ENCODE measurements at regions not wholly inside any gene's neighbourhood (a gene's known extent, or its start where the extent isn't known, plus 50 kb on each side); places are given as distances from the start of the nearest gene placed in this dataset.

GRCh38 chr11:96520939-96521338 lies 131.1 kb downstream of the JRKL start:
- H3K4me3 Mint-ChIP-seq: no peak overlapping the region
- Histone ChIP-seq H3K27me3 (ENCODE audit: control insufficient read depth, insufficient read depth, low read length) (no peaks in the 10 kb centered on the region), H3K36me3 (ENCODE audit: control insufficient read depth, insufficient read depth, low read length) (no peaks in the 10 kb centered on the region), H3K27ac (ENCODE audit: insufficient read depth, low read length, poor library complexity, severe bottlenecking) (no peak overlapping the region), H3K4me3 (ENCODE audit: low read depth, low read length) (no peak overlapping the region), H3K4me1 (ENCODE audit: control insufficient read depth, insufficient read depth, low read length, poor library complexity, severe bottlenecking) (no peaks in the 10 kb centered on the region), H3K9me3 (ENCODE audit: control insufficient read depth in 2 of 2, low read length in 2 of 2) (no peaks in the 10 kb centered on the region)
- H3K36me3 Mint-ChIP-seq: no peaks in the 10 kb centered on the region
- no peaks in the 10 kb centered on the region for H3K4me1 Mint-ChIP-seq
- peaks cover 0 to 9% (median 0%) of the 10 kb centered on the region in 7 donors for H3K9me3 Mint-ChIP-seq
- DNase-seq: no peak
- no peak overlapping the region for H3K27ac Mint-ChIP-seq
- no peaks in the 10 kb centered on the region for H3K27me3 Mint-ChIP-seq
- ATAC-seq (ENCODE audit: low read depth in 2 of 2): no peak

DNA sequence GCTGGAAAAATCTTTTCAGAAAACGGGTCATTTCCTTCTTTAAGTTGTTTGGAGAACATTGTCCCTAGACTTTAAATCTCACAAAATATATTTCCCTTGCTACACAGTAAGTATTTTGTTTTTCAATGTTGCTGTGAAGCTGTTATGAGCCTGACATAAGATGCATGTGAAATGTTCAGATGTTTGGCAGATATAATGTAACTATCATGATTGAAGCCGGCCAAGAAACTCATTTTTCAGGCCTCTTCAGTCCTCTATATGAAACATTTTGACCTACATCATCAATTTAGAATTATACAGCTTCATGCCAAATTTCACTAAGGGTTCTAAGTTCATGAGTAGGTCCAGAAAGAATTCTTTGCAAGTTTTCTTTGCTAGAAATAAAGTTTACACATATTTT lies 133.8 kb downstream of the JRKL start:
- Mint-ChIP-seq H3K36me3 (no peaks in the 10 kb centered on the region), H3K4me1 (no peaks in the 10 kb centered on the region), H3K27ac (no peak overlapping the region), H3K27me3 (no peaks in the 10 kb centered on the region), H3K4me3 (no peak overlapping the region), H3K9me3 (peaks cover 0 to 11% (median 0%) of the 10 kb centered on the region in 7 donors)
- DNase-seq (no peak), ATAC-seq (ENCODE audit: low read depth in 2 of 2) (no peak)
- Histone ChIP-seq H3K36me3 (ENCODE audit: control insufficient read depth, insufficient read depth, low read length) (no peaks in the 10 kb centered on the region), H3K27ac (ENCODE audit: insufficient read depth, low read length, poor library complexity, severe bottlenecking) (no peak overlapping the region), H3K9me3 (ENCODE audit: control insufficient read depth in 2 of 2, low read length in 2 of 2) (no peaks in the 10 kb centered on the region), H3K4me1 (ENCODE audit: control insufficient read depth, insufficient read depth, low read length, poor library complexity, severe bottlenecking) (no peaks in the 10 kb centered on the region), H3K4me3 (ENCODE audit: low read depth, low read length) (no peak overlapping the region), H3K27me3 (ENCODE audit: control insufficient read depth, insufficient read depth, low read length) (peaks cover 2% of the 10 kb centered on the region)

- H3K36me3 Mint-ChIP-seq: no peaks in the 10 kb centered on the region
- no peaks in the 10 kb centered on the region for H3K4me1 Mint-ChIP-seq
- no peak for ATAC-seq (ENCODE audit: low read depth in 2 of 2)
- no peak overlapping the region for H3K4me3 Mint-ChIP-seq
- Histone ChIP-seq H3K27ac (ENCODE audit: insufficient read depth, low read length, poor library complexity, severe bottlenecking) (no peak overlapping the region), H3K4me1 (ENCODE audit: control insufficient read depth, insufficient read depth, low read length, poor library complexity, severe bottlenecking) (no peaks in the 10 kb centered on the region), H3K36me3 (ENCODE audit: control insufficient read depth, insufficient read depth, low read length) (no peaks in the 10 kb centered on the region), H3K4me3 (ENCODE audit: low read depth, low read length) (no peak overlapping the region), H3K9me3 (ENCODE audit: control insufficient read depth in 2 of 2, low read length in 2 of 2) (no peaks in the 10 kb centered on the region), H3K27me3 (ENCODE audit: control insufficient read depth, insufficient read depth, low read length) (peaks cover 2% of the 10 kb centered on the region)
- H3K27me3 Mint-ChIP-seq: no peaks in the 10 kb centered on the region
- peaks cover 0 to 17% (median 2%) of the 10 kb centered on the region in 7 donors for H3K9me3 Mint-ChIP-seq
- no peak for DNase-seq
- no peak overlapping the region for H3K27ac Mint-ChIP-seq
These were observed 134.7 kb downstream of the JRKL start for GRCh38 chr11:96524475-96524874.

- Histone ChIP-seq H3K9me3 (ENCODE audit: control insufficient read depth in 2 of 2, low read length in 2 of 2) (no peaks in the 10 kb centered on the region), H3K27me3 (ENCODE audit: control insufficient read depth, insufficient read depth, low read length) (peaks cover 2% of the 10 kb centered on the region), H3K27ac (ENCODE audit: insufficient read depth, low read length, poor library complexity, severe bottlenecking) (no peak overlapping the region), H3K4me3 (ENCODE audit: low read depth, low read length) (no peak overlapping the region), H3K4me1 (ENCODE audit: control insufficient read depth, insufficient read depth, low read length, poor library complexity, severe bottlenecking) (no peaks in the 10 kb centered on the region), H3K36me3 (ENCODE audit: control insufficient read depth, insufficient read depth, low read length) (no peaks in the 10 kb centered on the region)
- DNase-seq: no peak
- no peaks in the 10 kb centered on the region for H3K4me1 Mint-ChIP-seq
- H3K9me3 Mint-ChIP-seq: peaks cover 0 to 25% (median 7%) of the 10 kb centered on the region in 7 donors
- ATAC-seq (ENCODE audit: low read depth in 2 of 2): no peak
- no peak overlapping the region for H3K4me3 Mint-ChIP-seq
- H3K27me3 Mint-ChIP-seq: no peaks in the 10 kb centered on the region
- no peak overlapping the region for H3K27ac Mint-ChIP-seq
- no peaks in the 10 kb centered on the region for H3K36me3 Mint-ChIP-seq
These were observed 140.7 kb downstream of the JRKL start for GRCh38 chr11:96530473-96530872.

DNA sequence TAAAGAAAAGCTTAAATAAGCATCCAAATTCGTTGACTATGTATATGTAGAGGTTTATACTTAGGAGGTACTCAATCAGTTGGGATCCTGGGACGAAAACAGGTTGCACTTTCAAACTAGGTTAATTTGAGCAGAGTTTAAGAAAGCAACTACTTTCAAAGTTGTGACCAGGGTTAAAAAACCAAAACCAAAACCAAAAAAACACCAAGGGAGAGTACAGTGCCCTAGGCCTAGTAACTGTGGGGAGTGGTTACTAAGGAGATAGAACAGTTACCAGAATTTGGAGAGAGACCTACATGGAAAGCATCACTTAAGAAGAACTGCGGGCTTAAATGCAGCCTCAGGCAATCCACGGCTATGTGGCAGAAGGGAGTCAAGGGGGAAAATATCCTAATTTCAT lies 148.3 kb downstream of the JRKL start:
- Mint-ChIP-seq H3K4me3 (no peak overlapping the region), H3K4me1 (no peaks in the 10 kb centered on the region), H3K27me3 (no peaks in the 10 kb centered on the region)

GRCh38 chr11:96538622-96539021 lies 148.8 kb downstream of the JRKL start:
- H3K4me3 ChIP-seq (ENCODE audit: low read depth, low read length): no peak overlapping the region

More for the DNA sequence above, 148.3 kb downstream of the JRKL start:
- ATAC-seq (ENCODE audit: low read depth in 2 of 2) (no peak), DNase-seq (no peak)
- Histone ChIP-seq H3K27me3 (ENCODE audit: control insufficient read depth, insufficient read depth, low read length) (no peaks in the 10 kb centered on the region), H3K4me1 (ENCODE audit: control insufficient read depth, insufficient read depth, low read length, poor library complexity, severe bottlenecking) (no peaks in the 10 kb centered on the region), H3K36me3 (ENCODE audit: control insufficient read depth, insufficient read depth, low read length) (no peaks in the 10 kb centered on the region), H3K4me3 (ENCODE audit: low read depth, low read length) (no peak overlapping the region), H3K9me3 (ENCODE audit: control insufficient read depth in 2 of 2, low read length in 2 of 2) (no peaks in the 10 kb centered on the region), H3K27ac (ENCODE audit: insufficient read depth, low read length, poor library complexity, severe bottlenecking) (no peak overlapping the region)
- Mint-ChIP-seq H3K36me3 (no peaks in the 10 kb centered on the region), H3K9me3 (peaks cover 0 to 7% (median 3%) of the 10 kb centered on the region in 7 donors), H3K27ac (peak overlapping the region in 1 of 3 donors; percentile 53)

GRCh38 chr11:96540875-96541274 lies 151.1 kb downstream of the JRKL start:
- H3K9me3 Mint-ChIP-seq: peaks cover 0 to 7% (median 0%) of the 10 kb centered on the region in 7 donors
- Histone ChIP-seq H3K27ac (ENCODE audit: insufficient read depth, low read length, poor library complexity, severe bottlenecking) (no peak overlapping the region), H3K27me3 (ENCODE audit: control insufficient read depth, insufficient read depth, low read length) (no peaks in the 10 kb centered on the region), H3K4me1 (ENCODE audit: control insufficient read depth, insufficient read depth, low read length, poor library complexity, severe bottlenecking) (no peaks in the 10 kb centered on the region), H3K36me3 (ENCODE audit: control insufficient read depth, insufficient read depth, low read length) (no peaks in the 10 kb centered on the region), H3K9me3 (ENCODE audit: control insufficient read depth in 2 of 2, low read length in 2 of 2) (no peaks in the 10 kb centered on the region), H3K4me3 (ENCODE audit: low read depth, low read length) (no peak overlapping the region)
- no peaks in the 10 kb centered on the region for H3K4me1 Mint-ChIP-seq
- H3K4me3 Mint-ChIP-seq: no peak overlapping the region
- no peak for DNase-seq
- H3K36me3 Mint-ChIP-seq: no peaks in the 10 kb centered on the region
- no peaks in the 10 kb centered on the region for H3K27me3 Mint-ChIP-seq
- no peak overlapping the region for H3K27ac Mint-ChIP-seq
- ATAC-seq (ENCODE audit: low read depth in 2 of 2): no peak

More at GRCh38 chr11:96538622-96539021, 148.8 kb downstream of the JRKL start:
- H3K27ac ChIP-seq (ENCODE audit: insufficient read depth, low read length, poor library complexity, severe bottlenecking): no peak overlapping the region
- H3K27ac Mint-ChIP-seq: peak overlapping the region in 1 of 3 donors; percentile 53
- H3K36me3 Mint-ChIP-seq: no peaks in the 10 kb centered on the region
- no peak for ATAC-seq (ENCODE audit: low read depth in 2 of 2)
- no peaks in the 10 kb centered on the region for H3K36me3 ChIP-seq (ENCODE audit: control insufficient read depth, insufficient read depth, low read length)
- no peak for DNase-seq
- H3K4me3 Mint-ChIP-seq: no peak overlapping the region
- no peaks in the 10 kb centered on the region for H3K4me1 ChIP-seq (ENCODE audit: control insufficient read depth, insufficient read depth, low read length, poor library complexity, severe bottlenecking)
- H3K9me3 Mint-ChIP-seq: peaks cover 0 to 7% (median 0%) of the 10 kb centered on the region in 7 donors
- no peaks in the 10 kb centered on the region for H3K9me3 ChIP-seq (ENCODE audit: control insufficient read depth in 2 of 2, low read length in 2 of 2)
- H3K4me1 Mint-ChIP-seq: no peaks in the 10 kb centered on the region
- H3K27me3 ChIP-seq (ENCODE audit: control insufficient read depth, insufficient read depth, low read length): no peaks in the 10 kb centered on the region
- no peaks in the 10 kb centered on the region for H3K27me3 Mint-ChIP-seq

DNA sequence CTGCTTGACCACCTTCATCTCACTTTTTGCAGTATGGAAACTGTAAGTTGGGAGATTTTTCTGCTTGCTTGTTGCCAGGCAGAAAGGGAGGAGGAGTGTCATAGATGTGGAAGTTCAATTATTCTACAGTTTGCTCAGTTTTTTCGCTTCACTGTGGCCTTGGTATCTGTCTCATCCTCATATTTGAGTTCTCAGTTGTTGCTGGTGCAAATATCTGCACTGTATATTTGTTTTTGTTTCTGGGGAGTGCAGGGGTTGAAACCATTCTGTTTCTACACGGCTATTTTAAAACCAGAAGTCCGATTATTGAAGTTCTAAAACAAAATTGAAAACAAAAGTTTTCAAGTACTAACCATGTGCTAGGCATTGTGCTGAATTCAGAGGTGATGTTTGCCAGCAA lies 153.4 kb downstream of the JRKL start:
- Histone ChIP-seq H3K36me3 (ENCODE audit: control insufficient read depth, insufficient read depth, low read length) (no peaks in the 10 kb centered on the region), H3K4me3 (ENCODE audit: low read depth, low read length) (no peak overlapping the region), H3K27me3 (ENCODE audit: control insufficient read depth, insufficient read depth, low read length) (no peaks in the 10 kb centered on the region), H3K27ac (ENCODE audit: insufficient read depth, low read length, poor library complexity, severe bottlenecking) (no peak overlapping the region), H3K9me3 (ENCODE audit: control insufficient read depth in 2 of 2, low read length in 2 of 2) (no peaks in the 10 kb centered on the region), H3K4me1 (ENCODE audit: control insufficient read depth, insufficient read depth, low read length, poor library complexity, severe bottlenecking) (no peaks in the 10 kb centered on the region)
- H3K9me3 Mint-ChIP-seq: peaks cover 0 to 7% (median 0%) of the 10 kb centered on the region in 7 donors
- H3K4me3 Mint-ChIP-seq: no peak overlapping the region
- ATAC-seq (ENCODE audit: low read depth in 2 of 2) (no peak), DNase-seq (no peak)
- H3K36me3 Mint-ChIP-seq: no peaks in the 10 kb centered on the region
- no peaks in the 10 kb centered on the region for H3K4me1 Mint-ChIP-seq
- H3K27me3 Mint-ChIP-seq: no peaks in the 10 kb centered on the region
- no peak overlapping the region for H3K27ac Mint-ChIP-seq
